ENCODE measurements at regions not wholly inside any gene's neighbourhood (a gene's known extent, or its start where the extent isn't known, plus 50 kb on each side); places are given as distances from the start of the nearest gene placed in this dataset.

GRCh38 chr2:177042311-177042710 lies 170.3 kb upstream of the HNRNPA3 start:
- no peak for DNase-seq

GRCh38 chr2:177044671-177045070 lies 167.9 kb upstream of the HNRNPA3 start:
- DNase-seq: no peak

- DNase-seq: no peak
Observed at GRCh38 chr2:177048981-177049380, 163.6 kb upstream of the HNRNPA3 start.

- no peak for DNase-seq
Observed at GRCh38 chr2:177051278-177051677, 161.3 kb upstream of the HNRNPA3 start.

- DNase-seq: no peak
Observed at GRCh38 chr2:177052471-177052870, 160.1 kb upstream of the HNRNPA3 start.

- DNase-seq: no peak
Observed at GRCh38 chr2:177053038-177053437, 159.6 kb upstream of the HNRNPA3 start.

- DNase-seq: no peak
Observed at GRCh38 chr2:177053716-177054115, 158.9 kb upstream of the HNRNPA3 start.

- peak; percentile 35 for DNase-seq
Observed at GRCh38 chr2:177056481-177056929, 156.1 kb upstream of the HNRNPA3 start.

GRCh38 chr2:177058747-177059146 lies 153.8 kb upstream of the HNRNPA3 start:
- DNase-seq: peak; percentile 44

- no peak for DNase-seq
Observed at GRCh38 chr2:177059293-177059692, 153.3 kb upstream of the HNRNPA3 start.

- no peak for DNase-seq
Observed at GRCh38 chr2:177063331-177063730, 149.3 kb upstream of the HNRNPA3 start.

- no peak for DNase-seq
Observed at GRCh38 chr2:177064422-177064821, 148.2 kb upstream of the HNRNPA3 start.

GRCh38 chr2:177068967-177069366 lies 143.6 kb upstream of the HNRNPA3 start:
- DNase-seq: no peak

- no peak for DNase-seq
Observed at GRCh38 chr2:177072090-177072489, 140.5 kb upstream of the HNRNPA3 start.

GRCh38 chr2:177073611-177074010 lies 139.0 kb upstream of the HNRNPA3 start:
- DNase-seq: no peak

- DNase-seq: no peak
Observed at GRCh38 chr2:177074099-177074710, 138.4 kb upstream of the HNRNPA3 start.

- no peak for DNase-seq
Observed at GRCh38 chr2:177075254-177075653, 137.3 kb upstream of the HNRNPA3 start.

GRCh38 chr2:177076636-177077179 lies 135.9 kb upstream of the HNRNPA3 start:
- DNase-seq: no peak

- DNase-seq: no peak
Observed at GRCh38 chr2:177077778-177078177, 134.8 kb upstream of the HNRNPA3 start.

GRCh38 chr2:177078416-177078815 lies 134.2 kb upstream of the HNRNPA3 start:
- DNase-seq: peak; percentile 12

- no peak for DNase-seq
Observed at GRCh38 chr2:177078855-177079254, 133.7 kb upstream of the HNRNPA3 start.

- no peak for DNase-seq
Observed at GRCh38 chr2:177080746-177081284, 131.8 kb upstream of the HNRNPA3 start.

- DNase-seq: no peak
Observed at GRCh38 chr2:177084607-177085006, 128.0 kb upstream of the HNRNPA3 start.

GRCh38 chr2:177088529-177088928 lies 124.1 kb upstream of the HNRNPA3 start:
- no peak for DNase-seq

GRCh38 chr2:177090967-177091366 lies 121.6 kb upstream of the HNRNPA3 start:
- DNase-seq: no peak
